CD1c-positive myeloid dendritic cell (primary cell): ENCODE measurements at regions not wholly inside any gene's neighbourhood (a gene's known extent, or its start where the extent isn't known, plus 50 kb on each side); places are given as distances from the start of the nearest gene placed in this dataset.

ENCODE experiments used
- DNase-seq: peaks from one replicate; pipeline ENCODE4 v3.0.0-alpha.2; 2016; ENCODE audit errors: extremely low spot score

DNA sequence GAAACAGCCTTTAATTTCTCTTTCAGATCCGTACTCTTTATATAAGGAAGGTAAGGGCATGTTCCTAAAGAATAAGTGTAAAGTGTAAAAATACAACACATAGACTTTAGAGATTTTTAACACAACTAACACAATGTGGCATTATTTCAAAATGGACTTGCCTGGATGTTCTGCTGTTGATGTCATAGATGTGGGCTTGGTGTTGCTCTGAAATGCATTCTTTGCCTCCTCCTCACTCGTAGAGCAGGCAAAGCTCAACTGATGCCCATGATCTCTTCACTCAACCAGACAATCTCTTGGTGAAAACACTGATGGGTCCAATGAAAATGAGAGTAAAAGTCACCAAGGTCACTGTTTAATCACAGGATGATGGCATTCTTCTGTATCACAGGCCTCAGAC, 174.2 kb upstream of the TCERG1L start:
- no peak for DNase-seq

- DNase-seq: no peak
Measured at GRCh38 chr10:131487822-131488221, 176.3 kb upstream of the TCERG1L start.

DNA sequence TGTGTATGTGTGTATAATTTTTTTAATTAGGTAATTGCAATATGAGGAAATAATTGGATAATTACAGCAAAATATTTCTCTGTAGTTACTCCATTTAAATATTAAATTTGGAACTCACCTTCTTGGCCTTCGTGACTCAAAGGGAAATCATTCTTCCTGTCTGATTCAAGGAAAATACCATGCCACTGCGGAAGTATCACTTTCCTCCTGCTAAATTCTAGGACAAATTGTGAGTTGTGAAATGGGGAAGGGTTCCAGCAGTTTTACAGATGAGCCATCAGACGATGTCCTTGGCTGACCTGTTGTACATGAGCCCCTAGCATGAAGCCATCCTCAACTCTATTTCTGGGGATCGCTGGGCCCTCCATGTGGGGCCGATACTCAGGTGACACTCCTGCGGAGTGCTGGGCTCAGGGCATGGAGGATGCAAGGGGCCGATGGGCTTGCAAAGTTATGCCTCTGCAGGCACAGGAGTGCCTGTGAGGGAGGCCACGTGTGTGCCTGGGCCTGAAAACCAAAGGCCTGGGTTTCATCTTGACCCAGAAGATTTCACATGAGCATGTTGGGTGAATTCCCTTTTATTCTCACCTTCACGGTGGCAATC, 179.6 kb upstream of the TCERG1L start:
- no peak for DNase-seq

GRCh38 chr10:131492211-131492857, 180.8 kb upstream of the TCERG1L start:
- no peak for DNase-seq

DNA sequence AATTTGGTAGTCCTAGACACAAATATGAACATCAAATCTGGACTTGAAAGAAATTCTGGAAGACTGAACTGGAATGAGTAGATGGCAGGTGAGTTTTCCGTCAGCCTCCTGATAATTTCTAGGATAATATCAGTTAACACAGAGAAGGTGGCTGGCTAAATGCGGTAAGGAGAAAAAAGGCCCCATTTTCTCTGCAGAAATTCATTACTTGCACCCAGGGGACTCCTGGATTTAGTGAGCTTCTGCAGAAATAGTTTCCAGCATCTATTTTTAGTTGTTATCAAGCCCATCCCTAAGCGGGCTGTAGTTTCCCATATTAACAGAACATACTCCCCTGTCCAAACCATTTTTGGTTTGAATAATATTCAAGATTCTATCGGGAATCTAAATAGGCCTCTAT, 181.9 kb upstream of the TCERG1L start:
- DNase-seq: no peak

DNA sequence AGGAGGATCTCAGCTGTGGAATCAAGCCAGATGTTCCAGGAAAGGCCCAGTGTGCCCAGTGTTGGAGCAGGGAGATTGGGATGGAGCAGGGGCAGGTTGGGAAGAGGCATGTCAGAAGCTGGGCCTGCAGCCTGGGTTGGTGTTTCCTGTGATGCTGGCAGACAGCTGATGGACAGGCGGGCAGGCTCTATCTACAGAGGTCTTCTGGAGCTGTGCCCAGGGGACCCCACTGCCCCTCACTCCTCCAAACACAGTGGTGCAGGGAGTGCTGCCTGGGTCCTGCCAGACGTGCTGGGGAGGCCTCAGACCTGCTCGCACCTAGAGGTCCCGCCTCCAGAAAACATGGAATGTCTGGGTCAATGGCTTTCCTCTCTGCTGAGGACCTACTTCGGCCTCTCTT, 182.9 kb upstream of the TCERG1L start:
- DNase-seq: no peak

- DNase-seq: no peak
Measured at GRCh38 chr10:131495224-131495623, 183.7 kb upstream of the TCERG1L start.

DNA sequence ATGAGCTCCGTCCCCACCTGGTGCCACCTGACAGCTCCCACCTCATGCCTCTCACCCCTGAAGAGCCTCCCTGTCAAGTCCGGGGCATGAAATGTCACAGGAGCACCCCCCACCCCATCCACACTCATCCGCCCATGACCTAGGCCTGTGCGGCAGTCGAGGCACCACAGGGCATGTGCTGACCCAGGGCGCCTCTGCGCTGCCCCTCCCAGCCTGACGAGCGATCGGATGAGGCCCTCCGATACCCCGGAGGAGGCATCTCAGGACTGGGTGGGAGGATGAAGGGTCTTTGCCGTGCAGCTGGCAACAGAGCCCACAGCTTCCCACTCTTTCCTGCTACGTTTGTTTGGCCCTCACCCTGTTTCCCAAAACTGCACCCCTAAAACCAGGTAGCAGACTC, 184.4 kb upstream of the TCERG1L start:
- DNase-seq: no peak

DNA sequence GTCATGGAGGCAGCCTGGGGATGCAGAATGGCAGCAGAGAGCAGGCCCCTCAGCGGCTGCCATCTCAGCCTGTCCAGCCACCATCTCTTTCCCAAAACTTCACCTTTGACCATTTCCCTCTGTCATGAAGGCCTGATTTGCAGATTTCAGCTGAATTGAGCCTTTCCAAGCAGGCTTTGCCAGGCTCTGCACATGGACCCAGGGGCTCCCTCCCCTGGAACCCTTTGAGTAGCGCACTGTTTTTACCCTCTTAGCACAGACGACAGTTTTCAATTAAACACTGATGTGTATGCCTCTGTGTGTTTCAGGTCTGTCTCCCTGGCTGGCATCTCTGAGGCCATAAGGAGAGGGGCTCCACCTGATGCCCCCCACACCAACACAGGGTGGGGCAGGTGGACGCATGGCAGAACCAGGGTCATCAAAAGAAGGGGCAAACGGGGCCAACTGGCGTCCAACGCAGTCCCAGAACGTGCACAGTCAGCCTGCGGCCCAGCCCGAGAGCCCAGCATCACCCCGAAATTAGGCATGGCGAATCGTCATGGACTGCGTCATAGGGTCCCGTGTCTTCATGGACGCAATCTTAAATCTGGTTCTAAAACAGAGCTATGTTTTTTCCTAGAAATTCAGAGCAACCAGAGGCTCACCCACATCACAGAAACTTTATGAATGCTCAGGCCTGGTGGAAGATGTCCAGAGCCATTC, 185.0 kb upstream of the TCERG1L start:
- no peak for DNase-seq

DNA sequence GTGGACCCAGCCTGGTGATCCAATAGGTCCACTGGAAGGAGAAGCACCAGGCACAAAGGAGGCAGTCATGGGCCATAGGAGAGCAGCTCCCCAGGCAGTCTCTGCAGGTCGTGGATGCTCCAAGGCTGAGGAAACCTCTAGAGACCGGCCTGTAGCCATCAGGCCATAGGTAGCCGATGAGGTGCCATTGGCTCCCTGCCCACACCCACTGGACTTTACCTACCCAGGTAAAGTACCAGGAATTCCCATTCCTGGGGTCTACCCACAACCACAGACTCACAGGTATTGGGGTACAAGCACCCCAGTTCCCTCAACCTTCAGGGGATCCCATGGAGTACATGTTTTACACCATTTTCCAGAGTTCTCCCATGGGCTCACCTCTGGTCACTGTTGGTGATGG, 188.0 kb upstream of the TCERG1L start:
- no peak for DNase-seq

DNA sequence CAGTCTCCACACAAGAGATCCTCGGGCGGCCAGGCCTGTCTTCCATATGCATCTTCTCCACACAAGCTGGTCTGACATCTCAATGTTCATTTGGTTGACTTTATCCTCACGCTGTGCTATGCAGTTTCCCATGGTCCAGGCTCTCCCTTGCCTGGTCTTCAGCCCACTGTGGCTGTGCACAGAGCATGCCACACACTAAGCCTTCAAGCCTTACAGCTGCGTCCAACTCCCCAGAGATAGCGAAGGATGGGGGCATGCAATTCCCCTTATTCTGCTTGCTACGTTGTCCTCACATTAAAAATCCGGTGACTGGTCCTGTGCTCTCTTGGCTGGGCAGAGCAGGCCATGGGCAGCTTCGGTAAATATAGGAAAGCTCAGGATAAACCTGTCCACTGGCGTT, 188.7 kb upstream of the TCERG1L start:
- DNase-seq: no peak

DNA sequence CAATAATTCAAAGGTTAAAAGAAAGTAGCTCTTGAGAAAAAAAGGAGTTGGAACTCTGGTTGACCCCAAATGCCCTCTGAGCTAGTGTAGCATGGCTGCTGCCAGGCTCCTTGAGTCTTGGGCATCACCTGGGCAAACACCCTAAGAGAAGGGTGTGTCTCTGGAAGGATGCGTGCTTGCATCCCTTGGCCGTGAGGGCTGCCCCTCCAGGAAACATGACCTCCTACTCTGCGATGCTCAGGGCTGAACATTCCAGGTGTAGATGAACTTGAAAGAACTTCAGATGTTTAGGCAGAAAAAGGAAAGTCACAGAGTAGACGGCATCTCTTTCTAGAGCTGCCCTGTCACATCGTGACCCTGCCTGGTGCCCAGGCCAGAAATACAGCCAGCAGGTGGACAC, 189.4 kb upstream of the TCERG1L start:
- DNase-seq: no peak

DNA sequence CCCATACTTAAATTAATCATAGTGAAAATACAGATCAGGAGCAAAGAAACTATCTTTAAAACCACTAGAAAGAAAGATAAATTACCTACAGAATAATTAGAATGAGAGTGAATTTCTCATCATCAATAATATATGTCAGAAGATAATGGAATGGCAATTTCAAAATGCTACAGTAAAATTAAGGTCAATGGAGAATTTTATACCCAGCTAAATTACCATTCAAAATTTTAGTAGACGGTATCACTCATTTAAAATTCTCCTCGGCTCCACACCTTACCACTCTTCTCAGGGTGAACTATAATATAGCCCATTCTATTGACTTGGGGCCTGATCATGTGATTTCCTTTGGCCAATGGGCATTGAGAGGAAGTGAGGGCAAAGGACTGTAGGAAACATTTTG, 192.5 kb upstream of the TCERG1L start:
- DNase-seq: no peak

DNA sequence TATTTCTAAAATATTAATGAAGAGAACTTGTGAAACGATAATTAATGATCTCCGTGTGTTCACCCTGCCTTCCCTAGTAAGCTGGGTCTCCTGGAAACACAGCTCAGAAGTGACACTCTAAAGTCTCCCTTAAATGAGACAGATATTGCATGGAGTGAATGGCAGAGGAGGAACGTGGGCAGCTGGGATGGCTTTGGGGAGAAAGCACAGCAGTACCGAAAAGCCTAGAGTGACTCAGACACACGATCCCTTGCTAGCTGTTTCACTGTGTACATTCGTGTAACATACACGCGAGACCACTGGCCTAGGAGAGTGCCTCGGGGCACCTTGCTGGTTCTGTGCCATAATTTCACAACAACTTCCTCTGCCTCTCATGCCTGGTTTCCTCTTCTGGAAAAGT, 199.9 kb upstream of the TCERG1L start:
- no peak for DNase-seq

DNA sequence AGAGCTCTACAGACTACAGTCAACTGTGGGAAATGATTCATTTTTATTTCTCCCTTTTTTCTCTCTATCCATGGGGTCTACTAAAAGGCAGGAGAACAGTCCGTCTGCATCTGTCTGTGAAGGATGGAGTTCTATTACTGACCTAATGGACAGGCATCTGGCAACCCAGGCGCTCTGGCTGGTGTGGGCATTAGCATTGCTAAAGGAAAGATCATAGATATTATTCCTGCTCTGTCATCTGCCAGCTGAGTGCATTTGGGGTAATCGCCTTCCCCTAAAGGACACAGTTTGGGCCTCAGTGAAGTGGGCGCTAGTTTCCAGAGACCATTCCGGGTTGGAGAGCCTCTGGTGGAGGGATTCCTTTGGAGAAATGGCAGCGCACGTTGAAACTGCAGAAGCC, 201.3 kb upstream of the TCERG1L start:
- DNase-seq: no peak

- DNase-seq: no peak
Measured at GRCh38 chr10:131513445-131513844, 201.9 kb upstream of the TCERG1L start.

- DNase-seq: no peak
Measured at GRCh38 chr10:131513901-131514300, 202.4 kb upstream of the TCERG1L start.

DNA sequence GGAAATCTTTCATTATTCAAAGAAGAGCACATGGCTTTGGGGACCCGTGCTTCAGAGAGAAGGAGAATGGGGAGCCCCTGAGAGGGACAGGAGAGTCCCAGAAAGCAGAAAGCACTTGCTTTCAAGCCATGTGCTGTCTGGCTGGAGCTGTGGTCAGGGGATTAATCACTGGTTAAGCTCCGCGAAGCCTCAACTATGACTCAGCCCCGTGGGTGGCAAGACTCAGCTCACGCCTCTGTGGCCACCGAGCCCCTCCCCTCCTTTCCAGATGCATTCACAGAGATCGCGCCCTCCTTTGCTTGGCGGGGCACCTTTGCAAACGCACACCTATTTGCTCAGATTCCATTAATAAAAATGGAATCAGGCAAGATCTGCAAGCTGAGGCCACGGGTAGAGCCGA, 202.9 kb upstream of the TCERG1L start:
- no peak for DNase-seq

- DNase-seq: no peak
Measured at GRCh38 chr10:131516285-131516684, 204.8 kb upstream of the TCERG1L start.

DNA sequence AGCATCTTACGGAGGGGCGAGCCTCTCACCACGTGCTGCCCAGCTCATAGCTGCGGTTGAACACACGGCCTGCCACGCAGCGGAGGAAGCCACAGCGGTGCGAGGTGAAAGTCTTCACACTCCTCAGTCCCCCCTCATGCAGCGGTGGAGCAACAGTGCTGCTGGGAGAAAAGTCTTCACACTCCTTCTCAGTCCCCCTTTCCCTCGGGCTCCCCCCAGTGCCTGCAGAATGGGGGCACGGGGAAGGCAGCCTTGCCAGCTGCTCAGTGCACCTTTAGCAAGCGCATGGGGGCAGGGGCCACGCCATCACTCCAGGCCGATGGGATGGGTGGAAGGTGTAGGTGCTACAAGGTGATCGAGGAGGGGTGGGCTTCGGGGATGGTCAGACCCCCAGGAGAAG, 206.3 kb upstream of the TCERG1L start:
- no peak for DNase-seq

DNA sequence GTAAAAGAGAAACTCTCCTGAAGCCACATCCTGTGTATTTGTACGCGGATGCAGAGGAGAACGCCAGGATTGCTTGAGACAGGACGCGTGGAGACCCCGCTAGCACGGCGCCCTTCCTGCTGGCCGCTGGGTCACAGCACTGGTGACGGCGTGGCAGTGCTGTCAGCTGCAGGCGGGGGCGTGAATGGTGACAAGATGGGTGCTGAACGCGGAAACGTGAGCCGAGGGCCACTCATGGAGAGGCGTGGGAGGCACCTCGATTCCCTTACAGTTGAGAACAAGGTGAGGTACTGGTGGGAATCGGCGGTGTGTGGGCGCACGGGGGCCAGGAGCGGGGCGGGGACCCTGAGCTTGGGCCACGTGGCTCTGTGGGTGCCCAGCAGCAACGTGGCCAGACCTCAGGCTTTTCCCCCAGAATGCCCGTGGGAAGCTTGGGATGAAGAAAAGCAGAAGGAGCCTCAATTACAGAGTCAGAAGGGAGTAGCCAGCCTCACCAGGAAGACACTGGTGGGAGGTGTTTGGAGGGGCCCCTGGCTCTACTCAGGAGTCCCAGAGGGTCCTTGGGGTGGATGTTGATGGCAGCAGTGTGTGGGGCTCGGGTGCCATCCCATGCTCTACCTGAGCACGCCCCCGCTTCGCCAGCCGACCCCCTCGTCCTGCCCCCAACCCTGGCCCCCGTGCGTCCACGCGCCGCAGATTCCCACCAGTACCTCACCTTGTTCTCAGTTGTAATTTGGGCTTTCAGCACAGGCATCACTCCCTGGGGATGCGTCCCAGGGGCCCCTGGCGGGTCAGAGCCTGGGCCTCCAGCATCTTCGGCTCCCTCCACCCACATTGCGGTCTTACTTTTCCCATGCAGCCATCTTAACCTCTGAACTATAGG, 208.4 kb upstream of the TCERG1L start:
- DNase-seq: no peak
